AG04450 (cell line): ENCODE measurements at regions not wholly inside any gene's neighbourhood (a gene's known extent, or its start where the extent isn't known, plus 50 kb on each side); places are given as distances from the start of the nearest gene placed in this dataset.

Source experiments
- CTCF ChIA-PET: fragments of 300-600, 350-600 bp; formaldehyde crosslinking; extraction: SDS; loops from one replicate; lab custom pipeline; 2022; ENCODE audit warnings: antibody characterized with exemption, inconsistent platforms; lab: Charles Lee
- POLR2A ChIA-PET: fragments of 350-600 bp; formaldehyde crosslinking; extraction: SDS; loops from one replicate; lab custom pipeline; 2021; ENCODE audit warnings: antibody characterized with exemption, inconsistent platforms; lab: Yijun Ruan, JAX
- DNase-seq: peaks from one replicate; pipeline ENCODE4 v3.0.0-alpha.2; 2011; ENCODE audit warnings: low read depth, low spot score
- H3K27ac ChIP-seq: one replicate; pipeline ENCODE4 v1.5.1; 2012; ENCODE audit warnings: low read depth, low read length, control low read depth
- H3K27me3 ChIP-seq: one replicate; pipeline ENCODE4 v1.6.0; 2012; ENCODE audit warnings: low read length; ENCODE audit not compliant: control insufficient read depth, insufficient read depth
- H3K4me3 ChIP-seq: 2 replicates; pipeline ENCODE4 v1.5.1; 2011; ENCODE audit warnings: mild to moderate bottlenecking, low read depth, low read length, control low read depth
- H3K9me3 ChIP-seq: 2 replicates; pipeline ENCODE4 v1.5.1; 2012; ENCODE audit warnings: low read length; ENCODE audit not compliant: control insufficient read depth, insufficient read depth
- TF ChIP-seq, protein P1 (sequence below): IDR thresholded peaks from 2 replicates; pipeline ENCODE4 v1.5.1; 2011; ENCODE audit warnings: low read depth, low read length, control low read depth, inconsistent platforms

DNA sequence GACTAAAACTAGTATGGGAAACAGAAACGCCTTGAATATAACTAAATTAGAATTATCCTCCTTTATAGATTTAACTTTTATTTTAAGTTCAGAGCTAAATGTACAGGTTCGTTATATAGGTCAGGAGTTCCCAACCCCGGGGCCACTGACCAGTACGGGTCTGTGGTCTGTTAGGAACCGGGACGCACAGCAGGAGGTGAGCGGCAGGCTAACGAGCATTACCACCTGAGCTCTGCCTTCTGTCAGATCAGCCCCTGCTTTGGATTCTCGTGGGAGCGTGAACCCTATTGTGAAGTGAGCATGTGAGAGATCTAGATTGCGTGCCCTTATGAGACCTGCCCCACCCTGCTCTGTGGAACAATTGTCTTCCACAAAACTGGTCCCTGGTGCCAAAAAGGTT is 51.0 kb downstream of the FAT4 start:
- Histone ChIP-seq H3K9me3 (no peaks in the 10 kb centered on the region), H3K27me3 (no peaks in the 10 kb centered on the region), H3K4me3 (no peak overlapping the region), H3K27ac (no peak overlapping the region)
- ChIA-PET POLR2A (no interaction called here), CTCF (no interaction called here)
- no peak for DNase-seq
- TF ChIP-seq, protein P1, sequence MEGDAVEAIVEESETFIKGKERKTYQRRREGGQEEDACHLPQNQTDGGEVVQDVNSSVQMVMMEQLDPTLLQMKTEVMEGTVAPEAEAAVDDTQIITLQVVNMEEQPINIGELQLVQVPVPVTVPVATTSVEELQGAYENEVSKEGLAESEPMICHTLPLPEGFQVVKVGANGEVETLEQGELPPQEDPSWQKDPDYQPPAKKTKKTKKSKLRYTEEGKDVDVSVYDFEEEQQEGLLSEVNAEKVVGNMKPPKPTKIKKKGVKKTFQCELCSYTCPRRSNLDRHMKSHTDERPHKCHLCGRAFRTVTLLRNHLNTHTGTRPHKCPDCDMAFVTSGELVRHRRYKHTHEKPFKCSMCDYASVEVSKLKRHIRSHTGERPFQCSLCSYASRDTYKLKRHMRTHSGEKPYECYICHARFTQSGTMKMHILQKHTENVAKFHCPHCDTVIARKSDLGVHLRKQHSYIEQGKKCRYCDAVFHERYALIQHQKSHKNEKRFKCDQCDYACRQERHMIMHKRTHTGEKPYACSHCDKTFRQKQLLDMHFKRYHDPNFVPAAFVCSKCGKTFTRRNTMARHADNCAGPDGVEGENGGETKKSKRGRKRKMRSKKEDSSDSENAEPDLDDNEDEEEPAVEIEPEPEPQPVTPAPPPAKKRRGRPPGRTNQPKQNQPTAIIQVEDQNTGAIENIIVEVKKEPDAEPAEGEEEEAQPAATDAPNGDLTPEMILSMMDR = no peak

DNA sequence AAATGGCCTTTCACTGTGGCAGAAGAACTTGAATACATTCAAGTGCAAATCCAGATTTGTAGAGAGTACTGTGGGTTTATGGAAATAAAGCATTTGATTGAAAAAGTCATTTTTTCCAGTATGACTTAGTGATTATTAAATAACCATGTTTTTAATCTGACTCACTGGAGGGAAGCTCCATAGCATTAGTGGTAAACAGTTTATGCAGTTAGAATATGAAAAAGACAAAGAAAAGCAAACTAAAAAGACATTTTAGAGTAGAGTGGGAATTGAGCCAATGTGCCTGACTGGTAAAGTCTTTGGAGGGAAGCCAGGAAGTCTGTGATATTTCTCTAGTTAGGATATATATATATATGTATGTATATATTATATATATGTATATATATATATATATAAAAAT is 53.4 kb downstream of the FAT4 start:
- Histone ChIP-seq H3K4me3 (peak overlapping the region; percentile 17), H3K27me3 (no peaks in the 10 kb centered on the region), H3K9me3 (no peaks in the 10 kb centered on the region), H3K27ac (no peak overlapping the region)
- TF ChIP-seq, protein P1 = no peak
- DNase-seq = peak; percentile 16
- ChIA-PET CTCF (no interaction called here), POLR2A (interaction anchor here (0.7 kb wide), 1 partner anchor 53 kb away, joined by 4 read pairs; the partner anchor contains the start of gene FAT4)

DNA sequence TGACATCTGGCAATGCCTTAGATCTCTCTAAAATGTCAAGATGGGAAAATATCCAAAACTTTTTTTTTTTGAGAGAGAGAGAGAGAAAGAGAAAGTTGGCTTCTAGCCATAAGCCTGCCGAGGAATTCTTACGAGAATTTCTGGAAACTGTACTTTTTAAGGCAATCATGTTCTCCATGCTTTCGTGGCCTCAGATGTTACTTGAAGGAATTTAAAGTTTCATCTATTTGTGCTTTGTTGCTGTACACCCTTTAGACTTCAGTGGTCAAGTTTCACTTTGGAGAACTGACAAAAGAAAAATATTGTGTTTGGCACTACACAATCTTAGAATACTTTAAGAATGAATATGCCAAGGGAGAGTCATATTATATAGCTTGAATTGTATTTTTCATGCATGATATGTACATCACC is 53.9 kb downstream of the FAT4 start:
- ChIA-PET POLR2A (interaction anchor here (0.9 kb wide), 1 partner anchor 54 kb away, joined by 4 read pairs; the partner anchor contains the start of gene FAT4), CTCF (no interaction called here)
- peak; percentile 53 for DNase-seq
- Histone ChIP-seq H3K4me3 (peak overlapping the region; percentile 54), H3K27ac (peak overlapping the region; percentile 23), H3K9me3 (no peaks in the 10 kb centered on the region), H3K27me3 (no peaks in the 10 kb centered on the region)
- TF ChIP-seq, protein P1 = no peak

DNA sequence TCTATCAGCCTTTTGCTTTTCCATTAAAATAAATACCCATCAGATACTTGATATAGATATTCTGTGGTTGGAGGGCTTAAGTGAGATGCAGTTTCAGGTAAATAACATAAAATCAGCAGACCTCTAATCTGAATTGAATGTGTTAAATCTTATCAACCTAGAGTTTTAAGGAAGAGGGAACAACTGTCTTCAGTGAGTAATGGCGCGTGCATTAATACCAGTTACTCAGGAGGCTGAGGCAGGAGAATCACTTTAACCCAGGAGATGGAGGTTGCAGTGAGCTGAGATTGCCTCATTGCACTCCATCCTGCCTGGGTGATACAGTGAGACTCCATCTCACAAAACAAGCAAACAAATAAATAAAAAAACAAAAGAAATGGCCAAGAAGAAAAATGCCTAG is 54.3 kb downstream of the FAT4 start:
- H3K4me3 ChIP-seq = peak overlapping the region; percentile 54; the same call in 1 of the 2 replicates
- ChIA-PET POLR2A (interaction anchor here (0.9 kb wide), 1 partner anchor 54 kb away, joined by 4 read pairs; the partner anchor contains the start of gene FAT4), CTCF (no interaction called here)
- TF ChIP-seq, protein P1 = no peak
- H3K27ac ChIP-seq = no peak overlapping the region
- DNase-seq = no peak
- no peaks in the 10 kb centered on the region for H3K27me3 ChIP-seq
- H3K9me3 ChIP-seq = no peaks in the 10 kb centered on the region

DNA sequence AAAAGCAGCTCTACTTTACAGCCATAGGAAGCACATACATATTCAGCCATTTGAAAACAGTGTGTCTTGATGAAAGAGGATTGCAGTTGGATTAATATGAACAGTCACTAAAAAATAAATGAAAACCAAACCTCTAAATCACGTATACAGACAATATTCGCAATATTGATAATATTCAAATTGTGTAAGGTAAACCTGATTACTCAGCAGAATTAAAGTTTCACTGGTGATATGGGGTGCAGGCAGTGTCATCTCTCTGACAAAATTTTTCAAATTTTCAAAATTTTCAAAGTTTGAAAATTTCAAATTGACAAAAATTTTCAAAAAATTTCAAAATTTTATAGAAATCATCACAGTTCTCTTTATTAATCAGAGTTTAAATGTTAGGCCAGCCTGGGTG is 55.7 kb downstream of the FAT4 start:
- Histone ChIP-seq H3K9me3 (no peaks in the 10 kb centered on the region), H3K4me3 (no peak overlapping the region), H3K27ac (no peak overlapping the region), H3K27me3 (no peaks in the 10 kb centered on the region)
- TF ChIP-seq, protein P1 = no peak
- ChIA-PET POLR2A (no interaction called here), CTCF (no interaction called here)
- DNase-seq = no peak
